ENCODE measurements at regions not wholly inside any gene's neighbourhood (a gene's known extent, or its start where the extent isn't known, plus 50 kb on each side); places are given as distances from the start of the nearest gene placed in this dataset.
"Not testable (repeated sequence)": the region's sequence is repeated elsewhere in the genome, so short reads cannot be mapped to it uniquely, and the experiment has no call there.

DNA sequence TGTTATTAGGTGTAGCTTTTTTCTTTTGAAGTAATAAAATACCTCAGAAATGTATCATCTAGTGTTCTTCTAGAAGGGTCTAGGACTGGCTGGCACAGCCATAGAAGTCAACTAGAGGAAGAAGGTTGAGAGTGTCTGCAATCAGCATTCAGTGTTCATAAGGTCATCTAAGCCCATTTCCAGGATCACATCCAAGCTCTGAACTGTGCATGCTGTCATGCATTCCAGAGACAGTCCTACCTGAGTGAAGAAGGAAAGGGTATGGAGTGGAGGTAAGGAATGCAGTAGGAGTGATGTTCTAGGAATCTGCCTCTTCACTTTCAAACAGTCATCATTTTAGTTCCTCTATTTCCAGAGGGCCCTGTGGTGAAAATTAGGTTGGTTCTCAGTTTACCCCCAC lies 789.7 kb downstream of the GATA3 start:
- no peak overlapping the region for H3K27ac Mint-ChIP-seq
- peaks cover 12% of the 10 kb centered on the region for H3K27me3 Mint-ChIP-seq
- TF ChIP-seq, protein P1, sequence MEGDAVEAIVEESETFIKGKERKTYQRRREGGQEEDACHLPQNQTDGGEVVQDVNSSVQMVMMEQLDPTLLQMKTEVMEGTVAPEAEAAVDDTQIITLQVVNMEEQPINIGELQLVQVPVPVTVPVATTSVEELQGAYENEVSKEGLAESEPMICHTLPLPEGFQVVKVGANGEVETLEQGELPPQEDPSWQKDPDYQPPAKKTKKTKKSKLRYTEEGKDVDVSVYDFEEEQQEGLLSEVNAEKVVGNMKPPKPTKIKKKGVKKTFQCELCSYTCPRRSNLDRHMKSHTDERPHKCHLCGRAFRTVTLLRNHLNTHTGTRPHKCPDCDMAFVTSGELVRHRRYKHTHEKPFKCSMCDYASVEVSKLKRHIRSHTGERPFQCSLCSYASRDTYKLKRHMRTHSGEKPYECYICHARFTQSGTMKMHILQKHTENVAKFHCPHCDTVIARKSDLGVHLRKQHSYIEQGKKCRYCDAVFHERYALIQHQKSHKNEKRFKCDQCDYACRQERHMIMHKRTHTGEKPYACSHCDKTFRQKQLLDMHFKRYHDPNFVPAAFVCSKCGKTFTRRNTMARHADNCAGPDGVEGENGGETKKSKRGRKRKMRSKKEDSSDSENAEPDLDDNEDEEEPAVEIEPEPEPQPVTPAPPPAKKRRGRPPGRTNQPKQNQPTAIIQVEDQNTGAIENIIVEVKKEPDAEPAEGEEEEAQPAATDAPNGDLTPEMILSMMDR (IDR thresholded peaks at IDR 0.05), result no peak
- DNase-seq, result no peak
- intact Hi-C loops (cut with micrococcal nuclease), result no loop called here
- no peak for ATAC-seq
- ChIA-PET CTCF (interaction anchor here (0.8 kb wide), 1 partner anchor 36 kb away, joined by 3 read pairs; no protein-coding TSS in a partner anchor), POLR2A (no interaction called here)
- H3K4me3 Mint-ChIP-seq, result no peak overlapping the region
- peaks cover 3% of the 10 kb centered on the region for H3K36me3 Mint-ChIP-seq (ENCODE audit: low read depth)
- H3K4me1 Mint-ChIP-seq (ENCODE audit: low read depth), result no peaks in the 10 kb centered on the region
- peaks cover 12% of the 10 kb centered on the region for H3K9me3 Mint-ChIP-seq

DNA sequence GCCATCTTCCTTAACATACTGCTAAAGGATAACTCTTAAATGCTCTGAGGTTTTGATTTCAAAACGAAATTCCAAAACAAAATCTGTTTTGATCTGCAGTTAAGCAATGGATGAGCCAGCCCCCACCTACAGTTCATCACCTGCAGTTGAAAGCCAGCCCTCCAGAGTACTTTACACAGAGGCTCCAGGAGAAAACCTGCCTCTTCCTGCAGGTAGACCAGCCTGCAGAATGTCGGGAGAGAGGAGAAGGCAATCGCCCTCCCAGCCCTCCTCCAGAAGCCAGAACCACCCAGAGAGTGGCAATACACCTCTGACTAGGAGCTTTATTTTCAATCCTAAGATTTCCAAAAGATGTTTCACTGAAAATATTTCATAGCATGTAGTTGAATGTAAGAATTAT lies 798.1 kb downstream of the GATA3 start:
- no peak for ATAC-seq
- CTCF ChIA-PET, result no interaction called here

DNA sequence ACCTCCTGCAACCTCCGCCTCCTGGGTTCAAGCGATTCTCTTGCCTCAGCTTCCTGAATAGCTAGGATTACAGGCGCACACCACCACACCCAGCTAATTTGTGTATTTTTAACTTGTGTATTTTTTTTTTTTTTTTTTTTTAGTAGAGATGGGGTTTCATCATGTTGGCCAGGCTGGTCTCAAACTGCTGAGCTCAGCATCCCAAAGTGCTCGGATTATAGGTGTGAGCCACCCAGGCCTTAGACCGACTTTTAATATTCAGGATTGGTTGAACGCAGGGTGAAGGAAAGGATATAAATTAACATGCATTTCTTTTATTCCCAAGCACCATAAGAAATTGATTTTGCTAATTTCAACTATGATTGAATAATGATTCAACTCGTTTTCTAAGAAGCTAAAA lies 798.6 kb downstream of the GATA3 start:
- H3K27me3 Mint-ChIP-seq, result peaks cover 1% of the 10 kb centered on the region
- no peaks in the 10 kb centered on the region for H3K36me3 Mint-ChIP-seq (ENCODE audit: low read depth)
- ATAC-seq (no peak), DNase-seq (no peak)
- no peak overlapping the region for H3K4me3 Mint-ChIP-seq
- H3K9me3 Mint-ChIP-seq, result no peaks in the 10 kb centered on the region
- TF ChIP-seq, protein P1 (IDR thresholded peaks at IDR 0.05), result no peak
- ChIA-PET POLR2A (interaction anchor here (0.6 kb wide), 1 partner anchor 38 kb away, joined by 3 read pairs; no protein-coding TSS in a partner anchor), CTCF (no interaction called here)
- no peak overlapping the region for H3K27ac Mint-ChIP-seq
- intact Hi-C loops (cut with micrococcal nuclease), result no loop called here
- peaks cover 3% of the 10 kb centered on the region for H3K4me1 Mint-ChIP-seq (ENCODE audit: low read depth)

More for the DNA sequence above, 798.1 kb downstream of the GATA3 start:
- no peak for DNase-seq
- TF ChIP-seq, protein P1 (IDR thresholded peaks at IDR 0.05), result no peak
- peaks cover 3% of the 10 kb centered on the region for H3K4me1 Mint-ChIP-seq (ENCODE audit: low read depth)
- POLR2A ChIA-PET, result no interaction called here
- H3K36me3 Mint-ChIP-seq (ENCODE audit: low read depth), result no peaks in the 10 kb centered on the region
- H3K27me3 Mint-ChIP-seq, result peaks cover 1% of the 10 kb centered on the region
- intact Hi-C loops (cut with micrococcal nuclease), result no loop called here
- H3K9me3 Mint-ChIP-seq, result no peaks in the 10 kb centered on the region
- H3K27ac Mint-ChIP-seq, result no peak overlapping the region
- H3K4me3 Mint-ChIP-seq, result no peak overlapping the region

DNA sequence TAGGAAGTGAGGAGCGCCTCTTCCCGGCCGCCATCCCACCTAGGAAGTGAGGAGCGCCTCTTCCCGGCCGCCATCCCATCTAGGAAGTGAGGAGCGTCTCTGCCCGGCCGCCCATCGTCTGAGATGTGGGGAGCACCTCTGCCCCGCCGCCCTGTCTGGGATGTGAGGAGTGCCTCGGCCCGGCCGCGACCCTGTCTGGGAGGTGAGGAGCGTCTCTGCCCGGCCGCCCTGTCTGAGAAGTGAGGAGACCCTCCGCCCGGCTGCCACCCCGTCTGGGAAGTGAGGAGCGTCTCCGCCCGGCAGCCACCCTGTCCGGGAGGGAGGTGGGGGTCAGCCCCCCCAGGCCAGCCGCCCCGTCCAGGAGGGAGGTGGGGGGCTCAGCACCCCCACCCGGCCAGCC lies 814.4 kb downstream of the GATA3 start:
- not testable (repeated sequence) for H3K27ac Mint-ChIP-seq

DNA sequence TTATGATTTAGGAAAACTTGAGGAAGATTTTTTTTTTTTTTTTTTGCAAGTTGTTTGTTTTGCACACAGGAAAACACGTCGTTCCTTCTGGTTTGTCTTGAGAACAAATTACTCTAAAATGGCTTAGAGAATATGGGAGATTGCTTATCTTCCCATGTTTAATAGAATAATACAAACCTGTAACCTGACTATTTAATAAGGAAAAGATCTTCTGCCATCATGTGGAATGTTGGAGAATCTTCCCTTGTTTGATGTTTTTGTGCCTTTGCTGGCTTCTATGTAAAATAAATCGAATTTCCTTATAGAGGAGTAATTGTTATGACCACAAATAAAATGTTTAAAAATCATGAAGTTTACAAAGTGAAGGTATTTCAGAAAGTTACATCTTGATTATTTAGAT lies 818.8 kb downstream of the GATA3 start:
- Mint-ChIP-seq H3K27me3 (peaks cover 1% of the 10 kb centered on the region), H3K36me3 (ENCODE audit: low read depth) (no peaks in the 10 kb centered on the region), H3K4me1 (ENCODE audit: low read depth) (no peaks in the 10 kb centered on the region), H3K9me3 (no peaks in the 10 kb centered on the region), H3K27ac (no peak overlapping the region), H3K4me3 (no peak overlapping the region)
- TF ChIP-seq, protein P1 (IDR thresholded peaks at IDR 0.05), result no peak
- intact Hi-C loops (cut with micrococcal nuclease), result no loop called here
- DNase-seq (no peak), ATAC-seq (no peak)
- CTCF ChIA-PET, result no interaction called here
- POLR2A ChIA-PET, result no interaction called here

More for the DNA sequence above, 814.4 kb downstream of the GATA3 start:
- H3K27me3 Mint-ChIP-seq; H3K4me1 Mint-ChIP-seq (ENCODE audit: low read depth); H3K4me3 Mint-ChIP-seq; H3K9me3 Mint-ChIP-seq; POLR2A ChIA-PET; CTCF ChIA-PET; DNase-seq; ATAC-seq; intact Hi-C loops (cut with micrococcal nuclease); H3K36me3 Mint-ChIP-seq (ENCODE audit: low read depth): not testable (repeated sequence)

DNA sequence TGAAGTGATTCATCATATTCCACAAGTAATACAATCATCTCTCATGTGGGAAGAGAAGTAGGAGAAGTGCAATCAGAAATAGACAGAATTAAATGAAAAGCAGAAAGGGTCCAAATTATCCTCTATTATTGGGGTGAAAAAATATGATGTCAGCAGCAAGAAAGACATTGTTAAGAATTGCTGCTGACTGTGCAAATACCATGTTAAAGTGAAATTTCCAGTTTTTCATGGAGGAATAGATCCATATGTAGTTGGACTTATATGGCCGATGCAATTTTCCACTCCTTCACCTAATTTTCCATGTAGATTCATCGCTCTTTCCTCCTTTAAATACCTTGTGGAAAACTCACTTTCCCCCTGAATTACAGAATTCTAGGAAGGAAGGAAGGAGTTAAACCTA lies 819.8 kb downstream of the GATA3 start:
- H3K36me3 Mint-ChIP-seq (ENCODE audit: low read depth), result no peaks in the 10 kb centered on the region
- H3K4me3 Mint-ChIP-seq, result no peak overlapping the region
- TF ChIP-seq, protein P1 (IDR thresholded peaks at IDR 0.05), result no peak
- H3K27me3 Mint-ChIP-seq, result peaks cover 1% of the 10 kb centered on the region
- intact Hi-C loops (cut with micrococcal nuclease), result no loop called here
- H3K27ac Mint-ChIP-seq, result no peak overlapping the region
- DNase-seq, result no peak
- no peaks in the 10 kb centered on the region for H3K9me3 Mint-ChIP-seq
- ChIA-PET CTCF (no interaction called here), POLR2A (no interaction called here)
- ATAC-seq, result no peak
- H3K4me1 Mint-ChIP-seq (ENCODE audit: low read depth), result no peaks in the 10 kb centered on the region

Measured in activated CD8-positive, alpha-beta T cell treated with anti-CD3 and anti-CD28 coated beads for 36 hours (primary cell).